Motor neuron (in vitro differentiated cells): ENCODE measurements at regions not wholly inside any gene's neighbourhood (a gene's known extent, or its start where the extent isn't known, plus 50 kb on each side); places are given as distances from the start of the nearest gene placed in this dataset.

Experiments
- ATAC-seq, 8 experiments: fragments of 200-7000 bp; cut with Tn5 transposase; replicated peaks in 6 of 8; 2 replicates each; pipeline ENCODE4 v1.8.0; 2021; ENCODE audit warnings: mild to moderate bottlenecking in 8 of 8, moderate library complexity in 8 of 8
- H3K27ac ChIP-seq, 2 donors: fragments of 250-450 bp; sonication (Bioruptor Pico); 2 replicates each; pipeline ENCODE4 v1.9.0; 2021; ENCODE audit warnings: antibody characterized with exemption in 2 of 2, mild to moderate bottlenecking in 2 of 2, moderate library complexity in 1 of 2
- H3K4me1 ChIP-seq, 2 donors: fragments of 250-450 bp; sonication (Bioruptor Pico); replicated peaks in 1 of 2; 2 replicates each; pipeline ENCODE4 v1.6.1; 2021; ENCODE audit warnings: antibody characterized with exemption in 2 of 2, mild to moderate bottlenecking in 2 of 2, moderate library complexity in 1 of 2
- H3K4me3 ChIP-seq, 5 donors: fragments of 250-450 bp; sonication (Bioruptor Pico); 2 replicates each; pipeline ENCODE4 v1.9.0; 2021; ENCODE audit warnings: antibody characterized with exemption in 5 of 5, mild to moderate bottlenecking in 5 of 5, moderate library complexity in 4 of 5
- WGBS, 10 experiments: fragments of 450-650 bp; shearing (Covaris generic); methylation state at CpG; one replicate each; pipeline ENCODE4 v1.0.0; 2022; 5-methylcytosine and 5-hydroxymethylcytosine counted together
- in situ Hi-C, 9 experiments: fragments of 400-800 bp; cut with MboI; loops; one replicate each; pipeline ENCODE4 v1.15.0; 2021; ENCODE audit warnings: low sequenced_read_pairs in 9 of 9, low pct_unique_long_range_greater_than_20kb in 2 of 9; ENCODE audit not compliant: unreplicated experiment in 9 of 9

- Histone ChIP-seq H3K4me3 (no peak overlapping the region), H3K4me1 (peaks cover 0 to 17% of the 10 kb centered on the region in 2 donors), H3K27ac (peak overlapping the region in 1 of 2 donors; percentile 55)
- WGBS, 10 experiments, result 0 to 79% (median 50%) methylated on average over 2 to 4 of the region's 4 CpGs; no CpG with 5 or more reads in 1 of the 10 experiments
- peak; percentile 54 to 81 (median 76) for ATAC-seq
- in situ Hi-C loops, result no loop called here
Observed at GRCh38 chr4:56215141-56215783, 172.0 kb downstream of the AASDH start.

GRCh38 chr4:56213543-56213942 is 173.7 kb downstream of the AASDH start:
- in situ Hi-C loops, result no loop called here
- Histone ChIP-seq H3K4me3 (no peak overlapping the region), H3K27ac (no peak overlapping the region), H3K4me1 (peaks cover 0 to 17% of the 10 kb centered on the region in 2 donors)
- 28 to 100% (median 85%) methylated on average over 1 to 3 of the region's 3 CpGs for WGBS, 10 experiments
- ATAC-seq, result no peak

- in situ Hi-C loops, result no loop called here
- Histone ChIP-seq H3K27ac (no peak overlapping the region), H3K4me1 (peaks cover 0 to 15% of the 10 kb centered on the region in 2 donors), H3K4me3 (no peak overlapping the region)
- WGBS, 10 experiments, result 0 to 100% (median 90%) methylated on average over 1 to 2 of the region's 2 CpGs; no CpG with 5 or more reads in 4 of the 10 experiments
- ATAC-seq, result no peak
Observed at GRCh38 chr4:56212774-56213173, 174.5 kb downstream of the AASDH start.

DNA sequence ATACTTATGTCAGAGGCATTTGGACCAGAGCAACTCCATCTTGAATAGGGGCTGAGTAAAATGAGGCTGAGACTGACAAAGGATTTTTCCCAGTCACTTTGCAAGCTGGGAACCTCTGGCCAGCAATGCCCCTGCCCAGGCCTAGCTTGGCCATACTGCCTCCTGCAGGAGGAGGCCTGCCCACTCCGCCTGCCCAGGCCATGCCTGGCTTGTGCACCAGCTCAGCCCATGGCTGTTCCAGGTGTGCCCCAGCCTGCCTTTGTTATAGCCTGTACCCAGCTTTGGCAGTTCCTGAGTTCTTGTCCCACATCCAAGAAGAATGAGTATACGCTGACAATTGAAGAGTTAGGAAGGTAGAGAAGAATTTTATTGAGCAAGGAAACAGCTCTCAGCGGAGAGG is 176.1 kb downstream of the AASDH start:
- in situ Hi-C loops, result no loop called here
- no peak overlapping the region for H3K4me3 ChIP-seq
- 53 to 100% (median 96%) methylated on average over 1 to 3 of the region's 3 CpGs; no CpG with 5 or more reads in 3 of the 10 experiments for WGBS, 10 experiments
- no peak for ATAC-seq
- no peak overlapping the region for H3K27ac ChIP-seq
- H3K4me1 ChIP-seq, result peaks cover 0 to 10% of the 10 kb centered on the region in 2 donors

DNA sequence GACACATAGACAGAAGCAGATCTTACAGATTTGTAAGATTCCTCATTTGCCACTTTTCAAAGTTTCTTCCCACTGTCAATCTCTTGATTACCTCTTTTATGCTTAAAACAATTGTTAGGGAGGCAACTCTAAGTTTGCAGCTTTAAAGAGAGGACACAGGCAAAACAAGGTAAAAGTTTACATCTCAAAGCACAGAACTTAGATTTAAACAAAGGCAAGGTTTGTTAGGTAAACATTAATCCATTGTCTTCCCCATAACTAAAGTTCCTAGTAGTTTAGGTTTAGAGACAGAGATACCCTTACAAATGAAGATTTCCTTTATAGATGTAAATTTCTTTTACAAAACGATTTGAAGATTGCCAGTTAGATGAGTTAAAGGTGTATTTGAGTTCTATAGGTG is 176.9 kb downstream of the AASDH start:
- Histone ChIP-seq H3K27ac (no peak overlapping the region), H3K4me3 (no peak overlapping the region), H3K4me1 (peaks cover 0 to 2% of the 10 kb centered on the region in 2 donors)
- WGBS, 10 experiments, result 0 to 80% (median 23%) methylated on average over 1 of the region's 1 CpG; no CpG with 5 or more reads in 2 of the 10 experiments
- in situ Hi-C loops, result no loop called here
- no peak for ATAC-seq

GRCh38 chr4:56209767-56210166 is 177.5 kb downstream of the AASDH start:
- Histone ChIP-seq H3K27ac (no peak overlapping the region), H3K4me1 (no peaks in the 10 kb centered on the region), H3K4me3 (no peak overlapping the region)
- in situ Hi-C loops, result no loop called here
- WGBS, 10 experiments, result 14 to 100% (median 65%) methylated on average over 1 to 3 of the region's 3 CpGs; no CpG with 5 or more reads in 2 of the 10 experiments
- ATAC-seq, result no peak

- in situ Hi-C loops, result no loop called here
- Histone ChIP-seq H3K27ac (no peak overlapping the region), H3K4me3 (no peak overlapping the region), H3K4me1 (no peaks in the 10 kb centered on the region)
- ATAC-seq, result no peak
- 0 to 100% (median 30%) methylated on average over 1 of the region's 1 CpG; no CpG with 5 or more reads in 4 of the 10 experiments for WGBS, 10 experiments
Observed at GRCh38 chr4:56208103-56208502, 179.2 kb downstream of the AASDH start.

DNA sequence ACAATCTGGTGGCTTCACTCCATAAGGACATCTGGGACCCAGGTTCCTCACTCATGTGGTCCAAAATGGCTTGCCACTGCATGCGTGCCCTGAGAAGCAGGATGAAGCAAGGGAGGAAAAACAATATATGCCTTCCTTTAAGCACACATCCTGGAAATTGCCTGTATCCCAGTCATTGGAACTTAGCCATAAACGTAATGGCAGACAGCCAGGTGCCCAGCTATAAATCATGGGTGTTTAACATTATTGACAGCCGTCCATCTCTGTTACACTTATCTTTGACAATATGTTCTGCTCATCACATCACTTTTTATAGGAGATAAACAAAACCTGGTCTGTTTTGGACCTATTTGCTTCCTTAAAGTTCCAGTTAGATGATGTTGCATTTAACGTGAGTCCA is 181.0 kb downstream of the AASDH start:
- in situ Hi-C loops, result no loop called here
- no peak overlapping the region for H3K27ac ChIP-seq
- 47 to 100% (median 76%) methylated on average over 1 to 4 of the region's 4 CpGs; no CpG with 5 or more reads in 2 of the 10 experiments for WGBS, 10 experiments
- no peak overlapping the region for H3K4me3 ChIP-seq
- H3K4me1 ChIP-seq, result no peaks in the 10 kb centered on the region
- ATAC-seq, result no peak

DNA sequence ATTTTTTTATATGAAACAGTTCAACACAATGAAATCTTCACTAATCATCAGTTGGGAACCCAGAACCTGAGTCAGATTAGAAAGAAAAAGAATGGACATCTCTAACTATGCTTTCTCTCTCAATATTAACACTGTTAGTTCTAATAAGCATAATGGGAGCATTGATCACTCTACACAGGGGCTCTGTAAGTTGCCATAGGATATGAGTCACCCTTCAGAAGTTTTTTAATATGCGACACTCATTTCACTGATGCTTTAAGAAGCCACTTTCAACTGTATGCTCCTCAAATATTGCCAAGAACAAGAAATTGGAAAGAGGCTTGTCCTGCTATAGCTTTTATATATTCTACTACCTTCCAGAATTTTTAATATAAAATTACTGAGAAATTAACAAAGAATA is 187.0 kb downstream of the AASDH start:
- in situ Hi-C loops, result no loop called here
- WGBS, 10 experiments, result 0 to 100% (median 86%) methylated on average over 1 of the region's 1 CpG; no CpG with 5 or more reads in 3 of the 10 experiments
- Histone ChIP-seq H3K4me1 (peaks cover 0 to 3% of the 10 kb centered on the region in 2 donors), H3K4me3 (no peak overlapping the region), H3K27ac (no peak overlapping the region)
- ATAC-seq, result peak in 7 of 8 experiments; percentile 15 to 79 (median 42)

DNA sequence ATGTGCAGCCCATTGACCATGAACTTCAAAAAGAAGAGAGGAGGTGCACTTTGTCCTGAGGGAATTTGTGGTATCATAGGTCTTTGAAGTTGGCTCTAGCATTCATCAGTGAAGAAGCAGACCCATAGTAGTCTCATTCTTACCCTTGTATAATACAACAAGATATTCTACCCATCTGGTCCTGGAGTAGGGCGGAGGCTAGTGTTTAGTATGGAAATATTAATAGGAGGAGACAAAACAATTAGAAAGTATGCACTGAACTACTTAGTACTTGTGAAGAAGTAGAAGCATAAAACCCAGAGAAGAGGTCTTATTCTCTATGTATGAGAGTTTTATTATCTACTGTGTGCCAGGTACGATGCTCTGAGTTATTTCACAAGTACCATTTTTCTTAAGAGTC is 189.0 kb downstream of the AASDH start:
- 0 to 100% (median 90%) methylated on average over 1 to 2 of the region's 2 CpGs for WGBS, 10 experiments
- peak in 2 of 8 experiments; percentile 64 to 67 for ATAC-seq
- Histone ChIP-seq H3K4me3 (no peak overlapping the region), H3K4me1 (peaks cover 0 to 3% of the 10 kb centered on the region in 2 donors), H3K27ac (no peak overlapping the region)
- in situ Hi-C loops, result no loop called here

DNA sequence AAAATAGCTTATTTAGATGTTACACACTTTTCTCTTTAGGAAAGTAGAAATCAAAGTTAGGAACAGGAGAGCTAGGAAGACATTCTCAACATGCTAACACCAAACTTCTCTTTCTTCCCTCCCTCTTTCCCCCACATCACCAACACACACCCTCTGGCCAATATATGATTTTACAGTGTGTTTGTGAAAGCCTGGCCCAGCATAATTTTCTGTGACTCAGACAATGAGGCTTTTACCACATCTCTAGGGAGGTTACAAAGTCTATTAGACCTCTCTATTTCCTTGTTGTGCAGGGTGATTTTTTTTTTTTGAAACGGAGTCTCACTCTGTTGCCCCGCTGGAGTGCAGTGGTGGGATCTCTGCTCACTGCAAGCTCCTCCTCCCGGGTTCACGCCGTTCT is 189.9 kb downstream of the AASDH start:
- WGBS, 10 experiments, result 60 to 100% (median 100%) methylated on average over 1 to 5 of the region's 5 CpGs; no CpG with 5 or more reads in 4 of the 10 experiments
- ATAC-seq, result peak in 3 of 8 experiments; percentile 47 to 75 (median 74)
- in situ Hi-C loops, result no loop called here
- H3K27ac ChIP-seq, result no peak overlapping the region
- H3K4me3 ChIP-seq, result no peak overlapping the region
- H3K4me1 ChIP-seq, result peaks cover 0 to 3% of the 10 kb centered on the region in 2 donors

GRCh38 chr4:56195025-56195424 is 192.3 kb downstream of the AASDH start:
- in situ Hi-C loops, result no loop called here
- WGBS, 10 experiments, result 0 to 100% (median 77%) methylated on average over 2 to 4 of the region's 4 CpGs
- peak in 3 of 8 experiments; percentile 53 to 81 (median 71) for ATAC-seq

DNA sequence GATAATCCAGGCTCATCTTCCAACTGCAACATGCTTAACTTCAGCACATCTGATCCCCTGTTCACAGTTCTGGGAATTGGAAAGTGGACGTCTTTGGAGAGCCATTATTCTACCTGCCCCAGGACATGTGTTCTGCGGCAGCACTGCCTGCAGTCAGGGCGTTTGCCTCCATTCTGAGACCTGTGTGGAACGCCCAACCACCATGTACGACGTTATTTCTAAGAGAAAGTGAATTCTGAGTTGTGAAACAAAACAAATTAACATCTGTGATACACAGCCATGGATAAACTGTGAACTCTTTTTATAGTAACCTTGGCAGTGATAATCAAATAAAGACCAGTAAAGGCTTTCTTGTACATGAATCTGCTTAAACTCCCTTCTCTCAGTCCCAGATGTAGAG is 195.8 kb downstream of the AASDH start:
- WGBS, 10 experiments, result 32 to 100% (median 39%) methylated on average over 2 to 4 of the region's 6 CpGs; no CpG with 5 or more reads in 5 of the 10 experiments
- ATAC-seq, result peak in 2 of 8 experiments; percentile 55 to 65
- in situ Hi-C loops, result no loop called here
- Histone ChIP-seq H3K4me1 (no peaks in the 10 kb centered on the region), H3K4me3 (no peak overlapping the region), H3K27ac (no peak overlapping the region)

More at GRCh38 chr4:56195025-56195424, 192.3 kb downstream of the AASDH start:
- H3K4me1 ChIP-seq, result peaks cover 0 to 1% of the 10 kb centered on the region in 2 donors
- no peak overlapping the region for H3K27ac ChIP-seq
- H3K4me3 ChIP-seq, result no peak overlapping the region

GRCh38 chr4:56187688-56188087 is 199.6 kb downstream of the AASDH start:
- WGBS, 10 experiments, result 50 to 93% (median 79%) methylated on average over 4 to 6 of the region's 6 CpGs
- Histone ChIP-seq H3K27ac (no peak overlapping the region), H3K4me1 (no peaks in the 10 kb centered on the region), H3K4me3 (no peak overlapping the region)
- in situ Hi-C loops, result no loop called here
- ATAC-seq, result no peak
